LNCAP (cell line): ENCODE measurements at regions not wholly inside any gene's neighbourhood (a gene's known extent, or its start where the extent isn't known, plus 50 kb on each side); places are given as distances from the start of the nearest gene placed in this dataset.

ENCODE experiments used
- TF ChIP-seq, protein P1 (sequence below): fragments of 450-650 bp; IDR thresholded peaks from 2 replicates; pipeline ENCODE4 v1.5.1; 2017; ENCODE audit warnings: mild to moderate bottlenecking

DNA sequence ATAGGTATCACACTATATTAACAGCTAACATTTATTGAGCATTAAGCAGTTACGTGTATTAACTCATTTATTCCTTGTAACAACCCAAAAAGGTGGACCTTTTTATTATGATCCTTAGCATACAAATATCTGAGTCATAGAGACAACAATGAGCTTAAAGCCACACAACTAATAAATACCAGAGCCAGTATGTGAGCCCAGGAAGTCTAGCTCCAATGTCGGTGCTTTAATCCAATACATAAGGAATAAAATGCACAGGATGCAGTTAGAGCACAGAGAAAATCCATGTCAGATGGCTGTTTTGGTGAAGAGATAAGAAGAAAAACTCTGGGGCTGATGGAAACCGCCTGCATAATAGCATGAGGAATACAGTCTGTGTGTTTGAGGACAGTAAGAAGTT, 888.6 kb downstream of the TMTC2 start:
- TF ChIP-seq, protein P1, sequence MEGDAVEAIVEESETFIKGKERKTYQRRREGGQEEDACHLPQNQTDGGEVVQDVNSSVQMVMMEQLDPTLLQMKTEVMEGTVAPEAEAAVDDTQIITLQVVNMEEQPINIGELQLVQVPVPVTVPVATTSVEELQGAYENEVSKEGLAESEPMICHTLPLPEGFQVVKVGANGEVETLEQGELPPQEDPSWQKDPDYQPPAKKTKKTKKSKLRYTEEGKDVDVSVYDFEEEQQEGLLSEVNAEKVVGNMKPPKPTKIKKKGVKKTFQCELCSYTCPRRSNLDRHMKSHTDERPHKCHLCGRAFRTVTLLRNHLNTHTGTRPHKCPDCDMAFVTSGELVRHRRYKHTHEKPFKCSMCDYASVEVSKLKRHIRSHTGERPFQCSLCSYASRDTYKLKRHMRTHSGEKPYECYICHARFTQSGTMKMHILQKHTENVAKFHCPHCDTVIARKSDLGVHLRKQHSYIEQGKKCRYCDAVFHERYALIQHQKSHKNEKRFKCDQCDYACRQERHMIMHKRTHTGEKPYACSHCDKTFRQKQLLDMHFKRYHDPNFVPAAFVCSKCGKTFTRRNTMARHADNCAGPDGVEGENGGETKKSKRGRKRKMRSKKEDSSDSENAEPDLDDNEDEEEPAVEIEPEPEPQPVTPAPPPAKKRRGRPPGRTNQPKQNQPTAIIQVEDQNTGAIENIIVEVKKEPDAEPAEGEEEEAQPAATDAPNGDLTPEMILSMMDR, result no peak

DNA sequence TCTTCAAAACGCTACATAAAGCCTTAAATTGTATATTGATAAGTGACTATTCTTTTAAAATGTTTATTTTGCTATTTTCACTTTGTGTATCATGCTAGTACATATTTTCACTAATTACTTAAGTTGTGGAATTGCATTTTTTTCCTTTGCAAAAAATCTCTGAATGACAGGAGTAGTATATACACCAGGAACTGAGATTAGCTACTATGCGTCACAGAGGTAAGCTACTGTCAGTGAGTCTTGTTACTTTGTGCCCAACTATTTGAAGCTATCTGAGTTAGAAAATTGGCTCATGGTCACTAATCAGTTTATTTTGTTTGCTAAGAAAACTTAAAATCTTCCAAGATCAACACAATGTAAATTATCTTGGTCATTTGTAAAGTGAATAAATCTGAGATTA, 887.4 kb downstream of the TMTC2 start:
- TF ChIP-seq, protein P1, result no peak

DNA sequence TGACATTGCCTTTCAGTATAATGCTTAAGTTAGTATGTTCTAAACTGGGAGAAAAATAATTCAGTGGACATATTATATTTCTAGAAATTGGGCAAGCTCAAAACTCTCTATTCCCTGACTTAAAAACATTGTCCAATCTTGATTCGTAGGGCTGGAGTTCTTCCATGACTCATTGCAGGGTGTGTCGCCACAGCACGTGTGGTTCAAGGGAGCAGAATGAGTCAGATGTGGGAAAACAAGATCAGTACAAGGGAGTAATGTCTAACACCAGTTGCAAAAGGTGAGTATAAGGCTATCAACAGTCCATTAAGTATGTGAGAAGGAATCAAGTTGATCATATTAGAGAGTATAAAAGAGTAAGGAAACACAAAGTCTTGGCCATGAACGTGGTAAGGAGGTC, 887.0 kb downstream of the TMTC2 start:
- TF ChIP-seq, protein P1, result no peak

DNA sequence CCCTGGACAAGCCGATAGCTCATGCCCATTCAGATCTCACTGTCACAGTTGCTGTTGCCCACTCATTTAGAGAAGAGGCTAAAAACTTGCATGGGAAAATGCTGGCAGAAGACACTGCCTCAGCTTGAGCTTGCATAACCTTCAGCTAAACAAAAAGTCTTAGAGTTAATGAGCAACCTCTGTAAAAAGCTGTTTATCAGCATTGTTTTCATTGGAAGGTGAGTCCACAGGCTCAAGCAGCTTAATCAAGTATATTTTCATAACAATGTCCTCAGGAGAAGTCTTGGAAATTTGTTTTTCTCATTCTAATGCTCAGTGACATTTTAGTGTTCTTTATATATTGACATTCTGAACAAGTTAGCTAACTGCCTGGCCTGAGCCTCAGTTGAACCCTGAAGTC, 872.9 kb downstream of the TMTC2 start:
- TF ChIP-seq, protein P1, result no peak

DNA sequence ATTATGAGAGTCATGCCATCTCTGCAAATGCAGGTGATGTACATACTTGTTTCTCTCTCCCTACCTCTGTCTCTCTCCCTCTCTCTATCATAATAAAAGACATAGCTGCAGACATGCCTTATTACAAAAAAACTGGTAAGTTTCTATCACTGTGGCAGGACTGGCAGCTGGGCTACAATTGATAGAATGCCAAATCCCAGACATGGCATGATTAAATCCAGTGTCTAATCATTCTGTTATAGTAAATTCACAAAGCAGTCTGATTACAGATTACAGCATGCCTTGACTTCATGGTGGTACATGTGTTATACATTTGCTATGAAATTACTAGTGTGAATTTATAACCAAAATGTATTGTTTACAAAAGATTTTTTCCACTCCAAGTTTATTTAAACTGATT, 854.7 kb downstream of the TMTC2 start:
- TF ChIP-seq, protein P1, result no peak

DNA sequence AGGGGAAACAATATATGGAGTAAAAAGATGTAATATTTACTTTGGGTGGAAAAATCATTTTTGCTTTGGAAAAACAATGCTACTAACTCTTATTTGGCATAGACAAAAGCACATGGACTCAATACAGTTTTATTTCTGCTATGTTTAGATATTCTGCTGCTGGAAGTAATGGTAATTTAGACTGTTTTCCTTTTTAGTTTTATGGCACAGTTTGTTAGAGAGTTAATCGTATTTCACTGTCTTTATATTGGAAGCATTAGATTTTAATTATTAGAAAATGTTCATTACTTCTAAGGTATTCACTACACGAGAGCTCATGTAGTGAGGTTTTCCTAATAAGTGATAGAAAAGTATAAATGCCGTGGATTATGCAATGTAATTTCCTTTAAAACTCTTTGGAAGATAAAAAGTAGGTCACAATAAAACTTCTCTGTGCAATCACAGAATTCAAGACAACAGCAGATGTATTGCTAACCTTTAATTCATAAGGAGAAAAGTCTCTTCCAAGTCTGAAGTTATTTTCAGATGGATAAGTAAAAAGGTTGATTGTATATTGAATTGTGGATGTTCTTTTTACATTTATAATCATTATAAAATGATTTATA, 851.8 kb downstream of the TMTC2 start:
- TF ChIP-seq, protein P1, result no peak

DNA sequence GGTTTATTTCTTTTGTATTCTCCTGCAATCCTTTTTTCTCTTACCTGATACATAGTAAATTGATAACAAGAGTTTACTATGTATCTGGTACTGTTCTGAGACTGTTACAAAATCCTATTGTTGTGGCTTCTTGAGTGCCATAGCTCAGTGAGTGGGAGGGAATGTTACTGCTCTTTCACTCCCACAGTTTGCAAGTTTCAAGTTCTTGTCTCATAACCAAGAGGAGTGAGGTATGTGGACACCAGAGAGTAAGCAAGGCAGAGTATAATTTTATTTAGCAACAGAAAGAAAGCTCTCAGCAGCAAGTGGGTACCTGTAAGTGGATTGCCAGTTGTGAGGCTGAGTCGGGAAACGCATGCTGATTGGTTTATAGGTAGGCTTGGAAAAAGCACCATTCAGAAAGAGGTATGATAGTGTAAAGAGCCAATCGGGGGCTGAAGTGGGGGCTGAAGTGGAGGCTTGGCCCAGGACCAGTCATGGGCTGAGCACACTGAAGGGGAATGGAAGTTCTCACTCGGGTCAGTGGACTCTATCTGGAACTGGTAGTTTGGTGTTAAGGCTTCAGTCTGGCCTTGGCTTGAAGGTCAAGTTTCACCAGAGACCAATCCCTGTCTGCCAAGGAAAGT, 850.8 kb downstream of the TMTC2 start:
- TF ChIP-seq, protein P1, result no peak
